ENCODE measurements at regions not wholly inside any gene's neighbourhood (a gene's known extent, or its start where the extent isn't known, plus 50 kb on each side); places are given as distances from the start of the nearest gene placed in this dataset.
"Not testable (repeated sequence)": the region's sequence is repeated elsewhere in the genome, so short reads cannot be mapped to it uniquely, and the experiment has no call there.

GRCh38 chr5:33115467-33115866 is 325.3 kb upstream of the TARS1 start:
- Mint-ChIP-seq H3K9me3 (no peaks in the 10 kb centered on the region), H3K36me3 (ENCODE audit: low read depth) (no peaks in the 10 kb centered on the region), H3K4me1 (no peaks in the 10 kb centered on the region), H3K27ac (no peak overlapping the region), H3K27me3 (ENCODE audit: low read depth, poor library complexity) (no peaks in the 10 kb centered on the region), H3K4me3 (no peak overlapping the region)
- no peak for TF ChIP-seq CTCF (IDR thresholded peaks at IDR 0.05)
- DNase-seq = no peak

- H3K4me1 Mint-ChIP-seq = peaks cover 7% of the 10 kb centered on the region
- TF ChIP-seq CTCF (IDR thresholded peaks at IDR 0.05) = no peak
- DNase-seq = no peak
- no peaks in the 10 kb centered on the region for H3K27me3 Mint-ChIP-seq (ENCODE audit: low read depth, poor library complexity)
- H3K4me3 Mint-ChIP-seq = no peak overlapping the region
- H3K27ac Mint-ChIP-seq = no peak overlapping the region
- H3K9me3 Mint-ChIP-seq = peaks cover 8% of the 10 kb centered on the region
- H3K36me3 Mint-ChIP-seq (ENCODE audit: low read depth) = no peaks in the 10 kb centered on the region
Observed at GRCh38 chr5:33118761-33119415, 321.9 kb upstream of the TARS1 start.

GRCh38 chr5:33120671-33121070 is 320.1 kb upstream of the TARS1 start:
- DNase-seq = no peak
- Mint-ChIP-seq H3K4me1 (peaks cover 7% of the 10 kb centered on the region), H3K9me3 (peaks cover 8% of the 10 kb centered on the region), H3K27ac (no peak overlapping the region), H3K4me3 (no peak overlapping the region), H3K27me3 (ENCODE audit: low read depth, poor library complexity) (no peaks in the 10 kb centered on the region), H3K36me3 (ENCODE audit: low read depth) (no peaks in the 10 kb centered on the region)
- no peak for TF ChIP-seq CTCF (IDR thresholded peaks at IDR 0.05)

- Mint-ChIP-seq H3K36me3 (ENCODE audit: low read depth) (no peaks in the 10 kb centered on the region), H3K27me3 (ENCODE audit: low read depth, poor library complexity) (peaks cover 4% of the 10 kb centered on the region), H3K27ac (no peak overlapping the region), H3K4me1 (no peaks in the 10 kb centered on the region), H3K9me3 (peaks cover 44% of the 10 kb centered on the region), H3K4me3 (no peak overlapping the region)
- no peak for TF ChIP-seq CTCF (IDR thresholded peaks at IDR 0.05)
- DNase-seq = no peak
Observed at GRCh38 chr5:33129309-33129708, 311.5 kb upstream of the TARS1 start.

GRCh38 chr5:33136785-33137184 is 304.0 kb upstream of the TARS1 start:
- H3K4me1 Mint-ChIP-seq = no peaks in the 10 kb centered on the region
- DNase-seq = no peak
- peaks cover 47% of the 10 kb centered on the region for H3K9me3 Mint-ChIP-seq
- H3K4me3 Mint-ChIP-seq = no peak overlapping the region
- no peaks in the 10 kb centered on the region for H3K36me3 Mint-ChIP-seq (ENCODE audit: low read depth)
- TF ChIP-seq CTCF (IDR thresholded peaks at IDR 0.05) = no peak
- H3K27me3 Mint-ChIP-seq (ENCODE audit: low read depth, poor library complexity) = peaks cover under 1% of the 10 kb centered on the region
- H3K27ac Mint-ChIP-seq = no peak overlapping the region

GRCh38 chr5:33138145-33138544 is 302.6 kb upstream of the TARS1 start:
- H3K36me3 Mint-ChIP-seq (ENCODE audit: low read depth); H3K27me3 Mint-ChIP-seq (ENCODE audit: low read depth, poor library complexity); DNase-seq; H3K4me1 Mint-ChIP-seq; H3K27ac Mint-ChIP-seq; H3K4me3 Mint-ChIP-seq: not testable (repeated sequence)
- H3K9me3 Mint-ChIP-seq = peaks cover 43% of the 10 kb centered on the region

All from nephron progenitor cell (in vitro differentiated cells).